ENCODE measurements at regions not wholly inside any gene's neighbourhood (a gene's known extent, or its start where the extent isn't known, plus 50 kb on each side); places are given as distances from the start of the nearest gene placed in this dataset.

GRCh38 chr21:17438635-17439034 lies 74.2 kb upstream of the CXADR start:
- no peak overlapping the region for H3K4me3 ChIP-seq (ENCODE audit: low read length)
- no peak for DNase-seq (ENCODE audit: low read depth)
- peaks cover 26% of the 10 kb centered on the region for H3K4me1 ChIP-seq (ENCODE audit: control insufficient read depth, insufficient read depth, low read length)

GRCh38 chr21:17440969-17441368 lies 71.9 kb upstream of the CXADR start:
- DNase-seq (ENCODE audit: low read depth) = peak; percentile 27
- no peaks in the 10 kb centered on the region for H3K27me3 ChIP-seq (replicated peaks; ENCODE audit: control insufficient read depth, insufficient read depth, low read length)
- H3K9ac ChIP-seq (ENCODE audit: low read length) = peak overlapping the region; percentile 49
- no peaks in the 10 kb centered on the region for H3K9me3 ChIP-seq (ENCODE audit: control insufficient read depth, low read length)
- H3K36me3 ChIP-seq (ENCODE audit: control insufficient read depth, insufficient read depth, low read length, severe bottlenecking) = no peaks in the 10 kb centered on the region
- no peak overlapping the region for H3K4me3 ChIP-seq (ENCODE audit: low read length)
- peaks cover 22% of the 10 kb centered on the region for H3K4me1 ChIP-seq (ENCODE audit: control insufficient read depth, insufficient read depth, low read length)

More at GRCh38 chr21:17438635-17439034, 74.2 kb upstream of the CXADR start:
- Histone ChIP-seq H3K9me3 (ENCODE audit: control insufficient read depth, low read length) (no peaks in the 10 kb centered on the region), H3K36me3 (ENCODE audit: control insufficient read depth, insufficient read depth, low read length, severe bottlenecking) (no peaks in the 10 kb centered on the region), H3K9ac (ENCODE audit: low read length) (no peak overlapping the region), H3K27me3 (replicated peaks; ENCODE audit: control insufficient read depth, insufficient read depth, low read length) (no peaks in the 10 kb centered on the region)

GRCh38 chr21:17441370-17441769 lies 71.5 kb upstream of the CXADR start:
- no peaks in the 10 kb centered on the region for H3K9me3 ChIP-seq (ENCODE audit: control insufficient read depth, low read length)
- no peaks in the 10 kb centered on the region for H3K36me3 ChIP-seq (ENCODE audit: control insufficient read depth, insufficient read depth, low read length, severe bottlenecking)
- H3K9ac ChIP-seq (ENCODE audit: low read length) = no peak overlapping the region
- H3K4me3 ChIP-seq (ENCODE audit: low read length) = no peak overlapping the region
- no peaks in the 10 kb centered on the region for H3K27me3 ChIP-seq (replicated peaks; ENCODE audit: control insufficient read depth, insufficient read depth, low read length)
- H3K4me1 ChIP-seq (ENCODE audit: control insufficient read depth, insufficient read depth, low read length) = peaks cover 22% of the 10 kb centered on the region
- DNase-seq (ENCODE audit: low read depth) = peak; percentile 81

GRCh38 chr21:17442165-17442564 lies 70.7 kb upstream of the CXADR start:
- Histone ChIP-seq H3K9ac (ENCODE audit: low read length) (no peak overlapping the region), H3K27me3 (replicated peaks; ENCODE audit: control insufficient read depth, insufficient read depth, low read length) (no peaks in the 10 kb centered on the region), H3K9me3 (ENCODE audit: control insufficient read depth, low read length) (no peaks in the 10 kb centered on the region), H3K4me1 (ENCODE audit: control insufficient read depth, insufficient read depth, low read length) (peaks cover 24% of the 10 kb centered on the region), H3K36me3 (ENCODE audit: control insufficient read depth, insufficient read depth, low read length, severe bottlenecking) (no peaks in the 10 kb centered on the region), H3K4me3 (ENCODE audit: low read length) (no peak overlapping the region)
- no peak for DNase-seq (ENCODE audit: low read depth)

- no peaks in the 10 kb centered on the region for H3K36me3 ChIP-seq (ENCODE audit: control insufficient read depth, insufficient read depth, low read length, severe bottlenecking)
- no peak overlapping the region for H3K4me3 ChIP-seq (ENCODE audit: low read length)
- DNase-seq (ENCODE audit: low read depth) = no peak
- H3K9me3 ChIP-seq (ENCODE audit: control insufficient read depth, low read length) = no peaks in the 10 kb centered on the region
- H3K27me3 ChIP-seq (replicated peaks; ENCODE audit: control insufficient read depth, insufficient read depth, low read length) = no peaks in the 10 kb centered on the region
- no peak overlapping the region for H3K9ac ChIP-seq (ENCODE audit: low read length)
- peaks cover 30% of the 10 kb centered on the region for H3K4me1 ChIP-seq (ENCODE audit: control insufficient read depth, insufficient read depth, low read length)
Observed at GRCh38 chr21:17444828-17445227, 68.0 kb upstream of the CXADR start.

- H3K4me1 ChIP-seq (ENCODE audit: control insufficient read depth, insufficient read depth, low read length) = peaks cover 26% of the 10 kb centered on the region
- peak overlapping the region; percentile 14 for H3K9ac ChIP-seq (ENCODE audit: low read length)
- H3K9me3 ChIP-seq (ENCODE audit: control insufficient read depth, low read length) = no peaks in the 10 kb centered on the region
- no peak for DNase-seq (ENCODE audit: low read depth)
- no peaks in the 10 kb centered on the region for H3K36me3 ChIP-seq (ENCODE audit: control insufficient read depth, insufficient read depth, low read length, severe bottlenecking)
- no peaks in the 10 kb centered on the region for H3K27me3 ChIP-seq (replicated peaks; ENCODE audit: control insufficient read depth, insufficient read depth, low read length)
- no peak overlapping the region for H3K4me3 ChIP-seq (ENCODE audit: low read length)
Observed at GRCh38 chr21:17446737-17447136, 66.1 kb upstream of the CXADR start.

GRCh38 chr21:17449701-17450100 lies 63.1 kb upstream of the CXADR start:
- Histone ChIP-seq H3K27me3 (replicated peaks; ENCODE audit: control insufficient read depth, insufficient read depth, low read length) (no peaks in the 10 kb centered on the region), H3K9me3 (ENCODE audit: control insufficient read depth, low read length) (no peaks in the 10 kb centered on the region), H3K36me3 (ENCODE audit: control insufficient read depth, insufficient read depth, low read length, severe bottlenecking) (no peaks in the 10 kb centered on the region), H3K4me1 (ENCODE audit: control insufficient read depth, insufficient read depth, low read length) (peaks cover 32% of the 10 kb centered on the region), H3K4me3 (ENCODE audit: low read length) (no peak overlapping the region), H3K9ac (ENCODE audit: low read length) (no peak overlapping the region)
- DNase-seq (ENCODE audit: low read depth) = no peak

GRCh38 chr21:17451364-17451891 lies 61.4 kb upstream of the CXADR start:
- Histone ChIP-seq H3K4me3 (ENCODE audit: low read length) (peak overlapping the region; percentile 28), H3K36me3 (ENCODE audit: control insufficient read depth, insufficient read depth, low read length, severe bottlenecking) (no peaks in the 10 kb centered on the region), H3K9ac (ENCODE audit: low read length) (no peak overlapping the region), H3K4me1 (ENCODE audit: control insufficient read depth, insufficient read depth, low read length) (peaks cover 32% of the 10 kb centered on the region), H3K9me3 (ENCODE audit: control insufficient read depth, low read length) (no peaks in the 10 kb centered on the region), H3K27me3 (replicated peaks; ENCODE audit: control insufficient read depth, insufficient read depth, low read length) (no peaks in the 10 kb centered on the region)
- DNase-seq (ENCODE audit: low read depth) = peak; percentile 74

- DNase-seq (ENCODE audit: low read depth) = peak; percentile 79
- peak overlapping the region; percentile 54 for H3K4me3 ChIP-seq (ENCODE audit: low read length)
Observed at GRCh38 chr21:17454315-17455027, 58.4 kb upstream of the CXADR start.

GRCh38 chr21:17455028-17455353 lies 57.9 kb upstream of the CXADR start:
- Histone ChIP-seq H3K4me3 (ENCODE audit: low read length) (no peak overlapping the region), H3K36me3 (ENCODE audit: control insufficient read depth, insufficient read depth, low read length, severe bottlenecking) (no peaks in the 10 kb centered on the region), H3K4me1 (ENCODE audit: control insufficient read depth, insufficient read depth, low read length) (peaks cover 24% of the 10 kb centered on the region), H3K9ac (ENCODE audit: low read length) (no peak overlapping the region), H3K9me3 (ENCODE audit: control insufficient read depth, low read length) (no peaks in the 10 kb centered on the region), H3K27me3 (replicated peaks; ENCODE audit: control insufficient read depth, insufficient read depth, low read length) (no peaks in the 10 kb centered on the region)
- no peak for DNase-seq (ENCODE audit: low read depth)

More at GRCh38 chr21:17454315-17455027, 58.4 kb upstream of the CXADR start:
- no peaks in the 10 kb centered on the region for H3K9me3 ChIP-seq (ENCODE audit: control insufficient read depth, low read length)
- H3K36me3 ChIP-seq (ENCODE audit: control insufficient read depth, insufficient read depth, low read length, severe bottlenecking) = no peaks in the 10 kb centered on the region
- H3K9ac ChIP-seq (ENCODE audit: low read length) = peak overlapping the region; percentile 59
- H3K4me1 ChIP-seq (ENCODE audit: control insufficient read depth, insufficient read depth, low read length) = peaks cover 24% of the 10 kb centered on the region
- no peaks in the 10 kb centered on the region for H3K27me3 ChIP-seq (replicated peaks; ENCODE audit: control insufficient read depth, insufficient read depth, low read length)

- no peaks in the 10 kb centered on the region for H3K9me3 ChIP-seq (ENCODE audit: control insufficient read depth, low read length)
Observed at GRCh38 chr21:17455451-17455850, 57.4 kb upstream of the CXADR start.

GRCh38 chr21:17458279-17458678 lies 54.6 kb upstream of the CXADR start:
- H3K9me3 ChIP-seq (ENCODE audit: control insufficient read depth, low read length) = no peaks in the 10 kb centered on the region
- no peak for DNase-seq (ENCODE audit: low read depth)
- peaks cover 32% of the 10 kb centered on the region for H3K4me1 ChIP-seq (ENCODE audit: control insufficient read depth, insufficient read depth, low read length)
- no peaks in the 10 kb centered on the region for H3K27me3 ChIP-seq (replicated peaks; ENCODE audit: control insufficient read depth, insufficient read depth, low read length)
- H3K36me3 ChIP-seq (ENCODE audit: control insufficient read depth, insufficient read depth, low read length, severe bottlenecking) = no peaks in the 10 kb centered on the region
- no peak overlapping the region for H3K9ac ChIP-seq (ENCODE audit: low read length)
- H3K4me3 ChIP-seq (ENCODE audit: low read length) = no peak overlapping the region

More at GRCh38 chr21:17455451-17455850, 57.4 kb upstream of the CXADR start:
- no peaks in the 10 kb centered on the region for H3K36me3 ChIP-seq (ENCODE audit: control insufficient read depth, insufficient read depth, low read length, severe bottlenecking)
- no peak overlapping the region for H3K4me3 ChIP-seq (ENCODE audit: low read length)
- DNase-seq (ENCODE audit: low read depth) = no peak
- no peak overlapping the region for H3K9ac ChIP-seq (ENCODE audit: low read length)
- H3K4me1 ChIP-seq (ENCODE audit: control insufficient read depth, insufficient read depth, low read length) = peaks cover 26% of the 10 kb centered on the region
- H3K27me3 ChIP-seq (replicated peaks; ENCODE audit: control insufficient read depth, insufficient read depth, low read length) = no peaks in the 10 kb centered on the region
